GM21447 (cell line): ENCODE measurements at regions not wholly inside any gene's neighbourhood (a gene's known extent, or its start where the extent isn't known, plus 50 kb on each side); places are given as distances from the start of the nearest gene placed in this dataset.

ENCODE experiments used
- ATAC-seq: cut with Tn5 transposase; IDR thresholded peaks from one replicate; pipeline ENCODE4 v1.9.1; 2021; ENCODE audit not compliant: unreplicated experiment

- ATAC-seq, result no peak
These were observed 49.9 kb downstream of the CHRM3 start for GRCh38 chr1:239436286-239436685.

- no peak for ATAC-seq
These were observed 51.5 kb downstream of the CHRM3 start for GRCh38 chr1:239437822-239438221.

GRCh38 chr1:239438891-239439290, 52.5 kb downstream of the CHRM3 start:
- no peak for ATAC-seq

- no peak for ATAC-seq
These were observed 57.0 kb downstream of the CHRM3 start for GRCh38 chr1:239443361-239443760.

- no peak for ATAC-seq
These were observed 60.2 kb downstream of the CHRM3 start for GRCh38 chr1:239446611-239447010.

- ATAC-seq, result no peak
These were observed 62.5 kb downstream of the CHRM3 start for GRCh38 chr1:239448911-239449310.

GRCh38 chr1:239455743-239456142, 69.4 kb downstream of the CHRM3 start:
- ATAC-seq, result no peak

- no peak for ATAC-seq
These were observed 70.4 kb downstream of the CHRM3 start for GRCh38 chr1:239456788-239457187.

- peak; percentile 49 for ATAC-seq
These were observed 71.2 kb downstream of the CHRM3 start for GRCh38 chr1:239457491-239458143.

- peak; percentile 67 for ATAC-seq
These were observed 71.8 kb downstream of the CHRM3 start for GRCh38 chr1:239458144-239458500.

GRCh38 chr1:239467730-239468129, 81.4 kb downstream of the CHRM3 start:
- no peak for ATAC-seq

- no peak for ATAC-seq
These were observed 91.7 kb downstream of the CHRM3 start for GRCh38 chr1:239478069-239478468.

GRCh38 chr1:239483391-239483790, 97.0 kb downstream of the CHRM3 start:
- no peak for ATAC-seq

- ATAC-seq, result no peak
These were observed 107.5 kb downstream of the CHRM3 start for GRCh38 chr1:239493811-239494414.

GRCh38 chr1:239505094-239505493, 118.7 kb downstream of the CHRM3 start:
- no peak for ATAC-seq

GRCh38 chr1:239507826-239508225, 121.5 kb downstream of the CHRM3 start:
- ATAC-seq, result no peak

GRCh38 chr1:239511875-239512274, 125.5 kb downstream of the CHRM3 start:
- ATAC-seq, result no peak

- no peak for ATAC-seq
These were observed 130.2 kb downstream of the CHRM3 start for GRCh38 chr1:239516579-239516978.

- no peak for ATAC-seq
These were observed 140.0 kb downstream of the CHRM3 start for GRCh38 chr1:239526391-239526790.

GRCh38 chr1:239527051-239527693, 140.8 kb downstream of the CHRM3 start:
- ATAC-seq, result no peak

GRCh38 chr1:239536165-239536849, 149.9 kb downstream of the CHRM3 start:
- no peak for ATAC-seq

- no peak for ATAC-seq
These were observed 151.4 kb downstream of the CHRM3 start for GRCh38 chr1:239537795-239538194.
